Uterus (tissue), 2 donors: ENCODE measurements at regions not wholly inside any gene's neighbourhood (a gene's known extent, or its start where the extent isn't known, plus 50 kb on each side); places are given as distances from the start of the nearest gene placed in this dataset.

Experiments used
- POLR2A ChIP-seq, 2 donors: fragments of 450-650 bp; IDR thresholded peaks; one replicate each; pipeline ENCODE4 v1.6.1; 2016; ENCODE audit warnings: antibody characterized with exemption in 2 of 2, mild to moderate bottlenecking in 1 of 2, moderate library complexity in 1 of 2
- TF ChIP-seq, protein P1 (sequence below), 4 experiments: fragments of 200-600 bp in 2 of 4; fragments of 450-650 bp in 2 of 4; sonication (generic) in 2 of 4; IDR thresholded peaks; one replicate each; pipeline ENCODE4 v1.5.1; 2016 to 2019; ENCODE audit warnings: antibody characterized with exemption in 4 of 4, mild to moderate bottlenecking in 2 of 4, moderate library complexity in 1 of 4

- TF ChIP-seq, protein P1, sequence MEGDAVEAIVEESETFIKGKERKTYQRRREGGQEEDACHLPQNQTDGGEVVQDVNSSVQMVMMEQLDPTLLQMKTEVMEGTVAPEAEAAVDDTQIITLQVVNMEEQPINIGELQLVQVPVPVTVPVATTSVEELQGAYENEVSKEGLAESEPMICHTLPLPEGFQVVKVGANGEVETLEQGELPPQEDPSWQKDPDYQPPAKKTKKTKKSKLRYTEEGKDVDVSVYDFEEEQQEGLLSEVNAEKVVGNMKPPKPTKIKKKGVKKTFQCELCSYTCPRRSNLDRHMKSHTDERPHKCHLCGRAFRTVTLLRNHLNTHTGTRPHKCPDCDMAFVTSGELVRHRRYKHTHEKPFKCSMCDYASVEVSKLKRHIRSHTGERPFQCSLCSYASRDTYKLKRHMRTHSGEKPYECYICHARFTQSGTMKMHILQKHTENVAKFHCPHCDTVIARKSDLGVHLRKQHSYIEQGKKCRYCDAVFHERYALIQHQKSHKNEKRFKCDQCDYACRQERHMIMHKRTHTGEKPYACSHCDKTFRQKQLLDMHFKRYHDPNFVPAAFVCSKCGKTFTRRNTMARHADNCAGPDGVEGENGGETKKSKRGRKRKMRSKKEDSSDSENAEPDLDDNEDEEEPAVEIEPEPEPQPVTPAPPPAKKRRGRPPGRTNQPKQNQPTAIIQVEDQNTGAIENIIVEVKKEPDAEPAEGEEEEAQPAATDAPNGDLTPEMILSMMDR (IDR thresholded peaks at IDR 0.05) = no peak
- no peak for TF ChIP-seq POLR2A (IDR thresholded peaks at IDR 0.05)
Measured at GRCh38 chr14:38838979-38839323, 264.1 kb downstream of the SEC23A start.
